ENCODE measurements at regions not wholly inside any gene's neighbourhood (a gene's known extent, or its start where the extent isn't known, plus 50 kb on each side); places are given as distances from the start of the nearest gene placed in this dataset.
A peak's percentile ranks its signal among the peaks of the same experiment; 100 is the strongest.

- DNase-seq = no peak
Measured at GRCh38 chr15:62726461-62726860, 316.1 kb upstream of the TPM1 start.

GRCh38 chr15:62727501-62727900 lies 315.0 kb upstream of the TPM1 start:
- no peak for DNase-seq

DNA sequence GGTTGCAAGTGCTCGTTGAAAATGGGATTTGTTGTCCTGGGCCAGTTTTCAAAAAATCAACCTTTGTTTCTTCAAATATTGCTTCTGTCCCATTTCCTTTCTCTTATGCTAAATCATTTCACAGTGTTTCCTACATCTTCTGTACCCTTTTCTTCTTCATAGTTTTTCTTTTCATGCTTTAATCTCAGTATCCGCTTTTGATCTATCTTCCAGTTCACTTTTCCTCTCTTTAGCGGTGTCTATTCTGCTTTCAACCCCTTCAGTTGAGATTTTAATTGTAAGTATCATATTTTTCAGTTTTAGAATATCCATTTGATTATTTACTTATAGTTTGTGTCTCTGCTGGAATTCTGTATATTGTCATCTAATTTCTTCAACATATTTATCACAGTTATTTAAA lies 311.7 kb upstream of the TPM1 start:
- no peak for DNase-seq

GRCh38 chr15:62732078-62732477 lies 310.5 kb upstream of the TPM1 start:
- no peak for DNase-seq

- no peak for DNase-seq
Measured at GRCh38 chr15:62734706-62735105, 307.8 kb upstream of the TPM1 start.

- no peak for DNase-seq
Measured at GRCh38 chr15:62736756-62737155, 305.8 kb upstream of the TPM1 start.

DNA sequence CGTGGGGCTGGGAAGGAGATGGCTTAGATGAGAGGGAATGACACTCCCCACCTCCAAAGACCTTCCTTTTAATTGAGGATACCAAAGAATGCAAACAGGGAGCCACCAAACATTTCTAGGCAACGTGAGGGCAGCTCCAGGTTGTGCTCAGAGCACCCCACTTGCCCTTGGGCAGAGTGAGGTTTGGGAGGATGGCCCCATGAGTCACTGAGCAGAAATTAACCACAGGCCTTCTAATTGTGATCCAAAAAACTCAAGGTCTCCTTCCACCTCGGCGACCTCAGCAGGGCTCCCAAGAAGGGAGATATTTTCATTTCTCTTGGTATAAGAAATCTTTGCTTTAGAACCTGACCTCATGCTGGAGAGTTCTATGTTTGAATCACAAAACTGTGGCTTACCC lies 305.0 kb upstream of the TPM1 start:
- no peak for DNase-seq

GRCh38 chr15:62739082-62739481 lies 303.5 kb upstream of the TPM1 start:
- no peak for DNase-seq

DNA sequence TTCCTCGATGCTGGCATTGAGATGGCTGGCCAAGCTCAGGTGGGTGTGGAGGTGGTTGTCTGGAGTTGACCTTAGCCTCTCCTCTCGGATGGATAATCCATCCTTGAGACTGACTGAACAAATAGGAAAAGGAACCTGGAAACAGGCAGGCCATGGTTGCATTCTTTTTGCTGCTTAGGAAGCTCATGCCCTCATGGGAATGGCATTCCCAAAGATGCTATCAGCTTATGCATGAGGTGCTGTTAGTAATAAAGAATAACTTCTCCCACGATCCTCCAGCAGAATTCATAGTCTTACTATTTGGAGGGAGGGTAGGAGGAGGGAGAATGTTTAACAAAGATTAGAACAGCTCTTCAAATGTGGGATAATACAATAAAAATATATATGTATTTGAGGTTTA lies 303.0 kb upstream of the TPM1 start:
- no peak for DNase-seq

- DNase-seq = no peak
Measured at GRCh38 chr15:62740141-62741004, 302.2 kb upstream of the TPM1 start.

DNA sequence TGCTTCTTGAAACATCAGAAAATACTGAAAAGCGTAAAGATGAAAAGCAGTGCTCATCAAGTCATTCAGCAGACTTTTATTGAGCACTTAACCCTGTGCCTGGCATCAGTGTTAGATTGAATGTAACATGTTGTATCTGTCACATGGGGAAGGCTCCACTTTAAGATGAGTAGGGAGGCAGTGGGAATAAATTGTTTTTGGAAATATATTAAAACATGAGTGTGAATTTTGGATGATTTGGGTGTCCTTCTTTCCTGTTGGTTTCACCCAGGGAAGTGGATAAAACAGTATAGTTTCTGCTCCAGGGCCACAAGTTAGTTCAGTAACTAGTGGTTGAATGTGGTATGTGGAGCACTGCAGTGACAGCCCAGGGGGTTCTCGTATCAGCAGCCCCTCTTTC lies 301.4 kb upstream of the TPM1 start:
- DNase-seq = no peak

DNA sequence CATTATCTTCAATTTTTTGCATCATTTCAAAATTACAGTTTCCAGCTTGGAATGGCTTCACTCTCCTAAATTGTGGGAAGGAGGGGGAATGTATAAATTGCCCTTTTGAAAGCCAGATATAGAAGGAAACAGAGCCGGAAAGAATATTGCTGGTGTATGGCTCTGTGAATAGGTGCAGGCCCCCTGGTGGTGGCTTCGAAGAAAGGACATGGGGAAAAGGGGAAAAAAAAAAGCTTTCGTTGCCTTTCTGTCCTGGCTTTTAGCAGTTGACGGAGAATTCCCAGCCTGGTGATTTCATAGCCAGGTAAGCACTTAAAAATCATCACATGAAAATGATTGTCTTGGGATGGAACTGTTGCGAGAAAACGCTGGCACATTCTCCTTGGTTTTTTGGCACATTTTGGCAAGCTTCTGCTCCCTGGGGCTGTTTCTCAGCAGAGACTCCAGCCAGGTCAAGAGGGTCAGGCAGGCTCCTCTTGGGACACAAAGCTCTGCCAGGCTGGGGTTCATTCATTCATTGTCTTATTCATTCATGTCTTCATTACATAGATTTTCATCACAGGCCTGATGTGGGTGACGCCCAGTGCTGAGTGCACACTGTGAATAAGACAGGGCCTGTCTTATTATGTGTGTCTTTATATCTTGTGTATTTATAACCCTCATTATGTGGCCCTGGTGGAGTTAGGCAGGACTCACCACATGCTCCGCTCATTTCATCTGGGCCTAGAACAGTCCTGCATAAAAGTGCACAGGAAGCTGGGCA lies 300.0 kb upstream of the TPM1 start:
- peak; percentile 63 for DNase-seq

DNA sequence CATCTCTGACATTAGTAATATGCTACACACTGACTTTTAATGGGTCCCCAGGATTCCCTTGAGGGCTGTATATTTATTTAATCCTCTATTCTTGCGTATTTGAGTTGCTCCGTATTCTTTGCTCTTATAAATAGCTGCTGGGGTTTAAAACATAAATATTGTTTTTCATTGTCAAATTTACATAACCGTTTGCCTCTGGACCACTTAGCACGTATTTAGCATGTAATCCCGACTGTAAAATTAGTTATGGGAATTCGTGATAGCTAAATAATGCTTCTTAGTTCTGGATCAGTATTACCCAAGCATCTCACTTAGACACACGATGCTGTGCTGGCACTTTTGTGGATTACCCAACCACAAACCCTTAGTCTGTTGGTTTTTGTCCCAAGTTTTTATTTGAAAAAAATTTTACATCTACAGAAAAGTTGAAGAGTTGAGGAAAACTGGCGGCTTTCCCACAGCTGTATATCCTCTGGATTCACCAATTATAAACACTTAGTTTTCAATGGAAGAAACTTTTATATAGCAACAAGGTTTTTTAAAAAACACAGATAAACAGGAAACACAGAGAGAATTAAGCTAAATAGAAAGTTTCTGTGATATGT lies 296.8 kb upstream of the TPM1 start:
- DNase-seq = no peak

DNA sequence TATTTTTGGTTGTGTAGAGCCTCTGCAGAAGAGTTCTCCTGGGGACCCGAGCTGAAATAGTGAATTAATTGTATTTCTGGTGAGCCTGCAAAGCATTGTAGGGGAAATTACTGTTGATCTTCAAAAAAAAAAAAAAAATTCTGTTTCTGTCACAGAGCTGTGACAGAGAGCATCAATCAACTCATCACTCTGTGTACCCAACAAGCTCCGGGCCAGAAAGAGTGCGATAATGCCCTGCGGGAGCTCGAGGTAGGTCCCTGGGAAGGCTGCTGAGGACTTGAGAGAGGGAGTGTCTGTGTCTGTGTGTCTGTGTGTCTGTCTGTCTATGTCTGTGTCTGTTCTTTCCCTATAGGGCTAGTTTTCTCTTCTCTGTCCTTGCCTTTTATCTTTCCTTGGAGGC lies 294.4 kb upstream of the TPM1 start:
- no peak for DNase-seq

DNA sequence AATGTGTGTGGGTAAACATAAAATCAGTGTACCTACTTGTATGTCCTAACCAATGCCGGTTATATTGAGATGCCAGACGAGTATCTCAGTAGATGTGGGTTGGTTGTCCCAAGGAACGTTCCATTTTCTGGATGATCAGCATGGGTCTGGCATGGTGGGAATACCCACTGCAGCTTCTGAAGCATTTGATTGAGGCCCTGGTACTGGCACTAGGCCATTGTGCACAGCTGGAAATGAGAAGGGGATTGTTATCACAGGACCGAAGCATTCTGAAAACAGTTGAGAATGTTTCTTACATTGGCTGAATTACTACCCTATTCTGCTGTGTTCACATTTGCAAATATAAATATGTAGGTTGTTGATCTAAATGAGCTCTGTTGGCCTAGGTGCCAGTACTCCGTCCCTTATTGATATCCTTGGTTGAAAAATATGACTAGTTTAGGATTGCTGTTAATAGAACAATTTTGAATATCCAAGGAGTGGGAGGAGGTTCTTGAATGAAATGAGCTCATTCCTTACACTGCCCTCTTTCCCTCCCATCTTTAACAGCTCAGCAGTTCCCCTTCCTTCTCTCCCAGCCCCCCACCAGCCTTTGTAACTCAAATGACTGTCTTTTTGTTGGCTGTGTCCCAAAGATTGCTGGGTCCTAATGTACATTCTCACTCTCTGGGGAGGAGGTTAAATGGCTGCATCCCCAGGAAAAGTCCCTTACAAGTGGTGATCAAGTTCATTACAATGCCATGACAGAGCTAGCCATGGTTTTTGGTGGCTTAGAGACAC lies 293.3 kb upstream of the TPM1 start:
- DNase-seq = no peak

DNA sequence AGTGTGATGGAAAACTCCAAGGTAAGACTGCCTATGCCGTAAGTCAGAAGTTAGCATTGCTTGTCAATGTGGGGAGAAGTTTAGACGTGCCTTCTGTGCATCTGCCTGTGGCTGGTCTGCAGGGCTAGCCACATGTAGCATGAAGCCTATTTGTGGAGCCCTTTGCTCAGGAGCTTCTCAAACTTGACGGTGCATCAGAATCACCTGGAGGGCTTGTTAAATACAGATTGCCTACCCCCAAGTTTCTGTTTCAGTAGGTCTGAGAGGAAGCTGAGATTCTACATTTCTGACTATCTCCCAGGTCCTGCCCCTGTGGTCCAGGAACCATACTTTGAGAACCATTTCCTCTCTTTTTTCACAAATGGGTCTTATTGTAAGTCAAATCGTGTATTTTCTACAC lies 292.1 kb upstream of the TPM1 start:
- DNase-seq = no peak

DNA sequence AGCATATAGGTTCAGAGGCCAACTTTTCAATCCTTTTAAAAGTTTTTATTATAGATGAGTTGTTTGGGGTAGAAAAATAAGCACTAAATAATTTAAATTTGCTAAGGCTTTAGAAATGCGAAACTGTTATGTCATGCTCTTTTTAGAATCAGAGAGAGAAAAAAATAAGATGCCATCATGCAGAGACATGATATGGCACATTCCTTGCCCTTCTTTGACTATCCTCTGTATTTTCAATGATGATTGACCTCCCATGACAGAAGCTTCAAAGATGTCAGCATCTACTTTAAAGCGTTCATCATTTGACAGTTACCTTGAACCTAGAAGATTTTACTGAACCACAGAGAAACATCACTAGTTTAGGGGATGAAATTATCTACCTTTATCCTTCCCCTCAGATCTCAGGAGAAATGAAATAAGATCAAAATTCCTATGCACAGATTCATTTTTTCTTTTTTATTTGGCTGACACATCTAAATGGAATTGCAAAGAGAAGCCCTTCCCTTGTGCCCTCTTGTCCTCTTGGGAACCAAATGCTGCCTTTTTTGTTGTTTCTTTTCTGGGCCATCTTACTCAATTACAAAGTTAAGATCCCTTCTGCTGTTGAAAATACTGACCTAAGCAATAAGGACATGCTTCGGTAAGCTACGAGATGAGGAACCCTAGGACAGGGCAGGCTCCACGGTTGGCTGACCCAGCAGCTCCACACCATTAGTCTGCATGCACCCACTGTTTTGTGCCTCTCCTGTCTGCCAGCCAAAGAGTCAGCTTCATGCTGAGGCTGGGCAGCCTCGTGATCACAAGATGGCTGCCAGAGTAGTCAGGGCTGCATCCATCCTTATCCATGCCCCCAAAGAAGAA lies 289.7 kb upstream of the TPM1 start:
- no peak for DNase-seq

GRCh38 chr15:62753518-62754221 lies 288.9 kb upstream of the TPM1 start:
- DNase-seq = no peak

DNA sequence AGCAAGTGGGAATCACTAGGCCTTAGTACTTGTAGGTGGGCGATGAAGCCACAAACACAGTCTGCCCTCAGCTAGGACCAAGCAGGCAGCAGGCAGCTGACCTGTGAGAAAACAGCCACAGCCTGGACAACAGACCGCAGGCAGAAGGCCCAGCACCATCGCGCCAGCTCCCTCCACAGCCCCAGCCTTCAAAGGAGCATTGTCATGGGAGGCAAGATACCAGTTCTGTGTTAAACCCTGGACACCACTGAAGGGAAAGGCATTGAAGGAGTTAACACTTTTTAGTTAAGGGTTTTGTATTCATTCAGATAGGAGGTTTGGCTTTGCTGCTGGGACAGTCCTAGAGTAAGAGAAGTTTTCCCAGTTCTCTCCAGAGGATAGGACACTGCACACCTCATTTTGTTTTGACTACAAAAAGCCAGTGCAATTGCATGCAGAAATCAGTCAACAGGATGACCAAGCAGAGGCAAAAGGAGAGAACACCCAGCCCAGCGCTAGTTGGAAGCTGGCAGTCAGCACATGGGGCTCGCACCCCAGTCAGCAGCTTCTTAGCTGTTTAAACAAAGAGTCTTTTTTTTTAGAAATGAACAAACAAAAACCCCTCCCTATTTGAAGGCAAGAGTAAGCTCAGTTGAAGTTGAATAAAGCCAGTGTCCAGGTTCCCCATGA lies 286.1 kb upstream of the TPM1 start:
- DNase-seq = no peak

DNA sequence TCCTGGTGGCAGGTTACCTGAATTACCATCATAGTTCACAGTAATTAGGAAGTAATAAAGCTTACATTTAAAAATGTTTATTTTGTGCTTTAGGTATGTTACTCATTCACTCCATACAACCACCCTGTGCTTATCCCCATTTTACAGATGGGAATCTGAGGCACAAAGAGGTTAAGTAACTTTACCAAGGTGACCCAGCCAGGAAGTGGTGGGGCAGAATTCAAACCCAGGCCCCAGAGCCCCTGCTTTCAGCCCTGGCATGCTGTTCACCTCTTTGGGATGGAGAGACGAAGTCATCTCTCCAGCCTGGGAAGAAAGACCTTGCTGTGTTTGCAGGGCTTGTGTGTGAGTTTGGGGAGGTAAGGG lies 285.6 kb upstream of the TPM1 start:
- no peak for DNase-seq

DNA sequence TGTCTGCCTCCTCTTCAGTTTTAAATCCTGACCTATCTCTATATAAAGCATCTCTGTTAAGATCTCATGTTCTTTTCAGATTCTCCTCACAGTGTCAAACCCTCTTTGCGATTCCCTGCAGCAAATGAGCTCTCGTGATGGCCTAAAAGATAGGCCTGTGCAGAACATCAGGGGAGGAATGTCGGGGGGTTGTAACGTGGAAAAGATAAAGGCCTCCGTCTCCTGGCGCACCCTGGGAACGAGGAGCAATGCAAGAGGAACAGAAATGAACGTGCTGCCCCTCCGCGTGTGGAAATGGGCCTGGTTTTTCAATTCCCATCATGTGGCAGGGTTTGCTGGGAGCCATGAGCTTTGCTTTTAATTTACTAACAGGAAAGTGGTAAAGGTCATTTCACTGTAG lies 285.0 kb upstream of the TPM1 start:
- no peak for DNase-seq
